ENCODE measurements at regions not wholly inside any gene's neighbourhood (a gene's known extent, or its start where the extent isn't known, plus 50 kb on each side); places are given as distances from the start of the nearest gene placed in this dataset.

GRCh38 chr11:45754741-45755140 lies 50.2 kb upstream of the SLC35C1 start:
- no peaks in the 10 kb centered on the region for H3K27me3 ChIP-seq (ENCODE audit: control insufficient read depth, insufficient read depth, low read length)
- H3K27ac ChIP-seq (ENCODE audit: low read depth in 2 of 2, low read length in 2 of 2) = no peak overlapping the region
- no peaks in the 10 kb centered on the region for H3K9me3 ChIP-seq (ENCODE audit: control insufficient read depth in 2 of 3, insufficient read depth in 1 of 3, low read length in 3 of 3)
- H3K4me3 ChIP-seq (ENCODE audit: low read length in 3 of 3) = no peak overlapping the region
- H3K4me1 ChIP-seq (ENCODE audit: control insufficient read depth in 2 of 3, insufficient read depth in 2 of 3, low read depth in 1 of 3, low read length in 3 of 3) = no peaks in the 10 kb centered on the region
- H3K9ac ChIP-seq (ENCODE audit: low read length in 3 of 3) = no peak overlapping the region
- no peaks in the 10 kb centered on the region for H3K36me3 ChIP-seq (ENCODE audit: control insufficient read depth in 2 of 3, insufficient read depth in 3 of 3, low read length in 3 of 3)
- DNase-seq = no peak
- FAIRE-seq = no peak
- intact Hi-C loops (cut with DNase I) = no loop called here
- TF ChIP-seq, protein P1, sequence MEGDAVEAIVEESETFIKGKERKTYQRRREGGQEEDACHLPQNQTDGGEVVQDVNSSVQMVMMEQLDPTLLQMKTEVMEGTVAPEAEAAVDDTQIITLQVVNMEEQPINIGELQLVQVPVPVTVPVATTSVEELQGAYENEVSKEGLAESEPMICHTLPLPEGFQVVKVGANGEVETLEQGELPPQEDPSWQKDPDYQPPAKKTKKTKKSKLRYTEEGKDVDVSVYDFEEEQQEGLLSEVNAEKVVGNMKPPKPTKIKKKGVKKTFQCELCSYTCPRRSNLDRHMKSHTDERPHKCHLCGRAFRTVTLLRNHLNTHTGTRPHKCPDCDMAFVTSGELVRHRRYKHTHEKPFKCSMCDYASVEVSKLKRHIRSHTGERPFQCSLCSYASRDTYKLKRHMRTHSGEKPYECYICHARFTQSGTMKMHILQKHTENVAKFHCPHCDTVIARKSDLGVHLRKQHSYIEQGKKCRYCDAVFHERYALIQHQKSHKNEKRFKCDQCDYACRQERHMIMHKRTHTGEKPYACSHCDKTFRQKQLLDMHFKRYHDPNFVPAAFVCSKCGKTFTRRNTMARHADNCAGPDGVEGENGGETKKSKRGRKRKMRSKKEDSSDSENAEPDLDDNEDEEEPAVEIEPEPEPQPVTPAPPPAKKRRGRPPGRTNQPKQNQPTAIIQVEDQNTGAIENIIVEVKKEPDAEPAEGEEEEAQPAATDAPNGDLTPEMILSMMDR (IDR thresholded peaks at IDR 0.05; ENCODE audit: borderline replicate concordance, extremely low read depth, insufficient read depth) = no peak

GRCh38 chr11:45754261-45754709 lies 50.7 kb upstream of the SLC35C1 start:
- no peaks in the 10 kb centered on the region for H3K27me3 ChIP-seq (ENCODE audit: control insufficient read depth, insufficient read depth, low read length)
- TF ChIP-seq, protein P1 (IDR thresholded peaks at IDR 0.05; ENCODE audit: borderline replicate concordance, extremely low read depth, insufficient read depth) = no peak
- no peaks in the 10 kb centered on the region for H3K9me3 ChIP-seq (ENCODE audit: control insufficient read depth in 2 of 3, insufficient read depth in 1 of 3, low read length in 3 of 3)
- no peaks in the 10 kb centered on the region for H3K4me1 ChIP-seq (ENCODE audit: control insufficient read depth in 2 of 3, insufficient read depth in 2 of 3, low read depth in 1 of 3, low read length in 3 of 3)
- H3K36me3 ChIP-seq (ENCODE audit: control insufficient read depth in 2 of 3, insufficient read depth in 3 of 3, low read length in 3 of 3) = no peaks in the 10 kb centered on the region
- no peak overlapping the region for H3K9ac ChIP-seq (ENCODE audit: low read length in 3 of 3)
- DNase-seq (peak in 2 of 5 donors; percentile 44 to 61), FAIRE-seq (no peak)
- no peak overlapping the region for H3K4me3 ChIP-seq (ENCODE audit: low read length in 3 of 3)
- no peak overlapping the region for H3K27ac ChIP-seq (ENCODE audit: low read depth in 2 of 2, low read length in 2 of 2)
- intact Hi-C loops (cut with DNase I) = no loop called here

- TF ChIP-seq, protein P1 (IDR thresholded peaks at IDR 0.05; ENCODE audit: borderline replicate concordance, extremely low read depth, insufficient read depth) = no peak
- FAIRE-seq (no peak), DNase-seq (no peak)
- H3K9me3 ChIP-seq (ENCODE audit: control insufficient read depth in 2 of 3, insufficient read depth in 1 of 3, low read length in 3 of 3) = no peaks in the 10 kb centered on the region
- no peak overlapping the region for H3K4me3 ChIP-seq (ENCODE audit: low read length in 3 of 3)
- no peaks in the 10 kb centered on the region for H3K27me3 ChIP-seq (ENCODE audit: control insufficient read depth, insufficient read depth, low read length)
- H3K9ac ChIP-seq (ENCODE audit: low read length in 3 of 3) = no peak overlapping the region
- intact Hi-C loops (cut with DNase I) = no loop called here
- no peaks in the 10 kb centered on the region for H3K4me1 ChIP-seq (ENCODE audit: control insufficient read depth in 2 of 3, insufficient read depth in 2 of 3, low read depth in 1 of 3, low read length in 3 of 3)
- H3K36me3 ChIP-seq (ENCODE audit: control insufficient read depth in 2 of 3, insufficient read depth in 3 of 3, low read length in 3 of 3) = no peaks in the 10 kb centered on the region
- H3K27ac ChIP-seq (ENCODE audit: low read depth in 2 of 2, low read length in 2 of 2) = no peak overlapping the region
Observed at GRCh38 chr11:45752106-45752505, 52.8 kb upstream of the SLC35C1 start.

DNA sequence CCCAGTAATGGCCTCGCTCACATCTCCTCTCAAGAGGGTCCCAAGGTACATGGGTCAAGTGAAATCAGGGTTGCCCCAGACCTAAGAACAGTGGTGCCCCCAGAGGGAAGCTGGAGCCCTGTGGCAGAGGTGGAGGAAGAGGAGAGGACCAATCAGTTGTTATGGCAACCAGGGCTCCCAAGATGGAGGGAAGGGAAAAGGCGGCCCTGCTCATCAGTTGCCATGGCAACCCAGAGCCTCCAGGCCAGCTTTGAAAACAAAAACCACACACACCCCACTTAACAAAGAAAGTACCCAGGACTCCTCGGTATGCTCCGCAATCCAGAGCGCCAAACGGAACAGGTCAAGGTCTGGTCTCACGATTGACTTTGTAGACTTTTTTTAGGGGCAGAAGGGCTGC lies 53.5 kb upstream of the SLC35C1 start:
- FAIRE-seq (no peak), DNase-seq (no peak)
- Histone ChIP-seq H3K27me3 (ENCODE audit: control insufficient read depth, insufficient read depth, low read length) (no peaks in the 10 kb centered on the region), H3K4me3 (ENCODE audit: low read length in 3 of 3) (no peak overlapping the region), H3K9me3 (ENCODE audit: control insufficient read depth in 2 of 3, insufficient read depth in 1 of 3, low read length in 3 of 3) (no peaks in the 10 kb centered on the region), H3K27ac (ENCODE audit: low read depth in 2 of 2, low read length in 2 of 2) (no peak overlapping the region), H3K9ac (ENCODE audit: low read length in 3 of 3) (no peak overlapping the region), H3K4me1 (ENCODE audit: control insufficient read depth in 2 of 3, insufficient read depth in 2 of 3, low read depth in 1 of 3, low read length in 3 of 3) (no peaks in the 10 kb centered on the region), H3K36me3 (ENCODE audit: control insufficient read depth in 2 of 3, insufficient read depth in 3 of 3, low read length in 3 of 3) (no peaks in the 10 kb centered on the region)
- TF ChIP-seq, protein P1 (IDR thresholded peaks at IDR 0.05; ENCODE audit: borderline replicate concordance, extremely low read depth, insufficient read depth) = no peak
- intact Hi-C loops (cut with DNase I) = no loop called here
